ENCODE measurements at regions not wholly inside any gene's neighbourhood (a gene's known extent, or its start where the extent isn't known, plus 50 kb on each side); places are given as distances from the start of the nearest gene placed in this dataset.

DNA sequence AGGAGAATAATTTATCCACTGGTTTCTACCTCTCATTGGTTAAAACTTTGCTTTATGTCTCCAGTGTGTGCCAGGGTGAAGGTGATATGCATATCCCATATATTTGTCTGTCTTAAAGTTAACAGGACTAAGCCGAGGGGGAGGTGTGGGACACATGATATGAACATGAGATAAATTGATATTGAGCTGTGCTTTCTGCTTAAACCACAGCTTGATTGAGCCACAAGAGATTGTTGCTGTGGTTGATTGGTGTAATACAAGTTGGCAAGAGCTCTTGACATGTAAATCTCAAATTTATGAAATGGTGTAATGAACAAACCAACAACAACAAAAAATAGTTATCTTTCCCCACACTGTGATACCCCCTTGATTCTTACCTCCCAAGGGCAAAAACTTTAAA is 1295.5 kb upstream of the NCAM2 start:
- TF ChIP-seq, protein P1, sequence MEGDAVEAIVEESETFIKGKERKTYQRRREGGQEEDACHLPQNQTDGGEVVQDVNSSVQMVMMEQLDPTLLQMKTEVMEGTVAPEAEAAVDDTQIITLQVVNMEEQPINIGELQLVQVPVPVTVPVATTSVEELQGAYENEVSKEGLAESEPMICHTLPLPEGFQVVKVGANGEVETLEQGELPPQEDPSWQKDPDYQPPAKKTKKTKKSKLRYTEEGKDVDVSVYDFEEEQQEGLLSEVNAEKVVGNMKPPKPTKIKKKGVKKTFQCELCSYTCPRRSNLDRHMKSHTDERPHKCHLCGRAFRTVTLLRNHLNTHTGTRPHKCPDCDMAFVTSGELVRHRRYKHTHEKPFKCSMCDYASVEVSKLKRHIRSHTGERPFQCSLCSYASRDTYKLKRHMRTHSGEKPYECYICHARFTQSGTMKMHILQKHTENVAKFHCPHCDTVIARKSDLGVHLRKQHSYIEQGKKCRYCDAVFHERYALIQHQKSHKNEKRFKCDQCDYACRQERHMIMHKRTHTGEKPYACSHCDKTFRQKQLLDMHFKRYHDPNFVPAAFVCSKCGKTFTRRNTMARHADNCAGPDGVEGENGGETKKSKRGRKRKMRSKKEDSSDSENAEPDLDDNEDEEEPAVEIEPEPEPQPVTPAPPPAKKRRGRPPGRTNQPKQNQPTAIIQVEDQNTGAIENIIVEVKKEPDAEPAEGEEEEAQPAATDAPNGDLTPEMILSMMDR (IDR thresholded peaks at IDR 0.05), result no peak
- TF ChIP-seq EP300 (IDR thresholded peaks at IDR 0.05), result no peak
